ENCODE measurements at regions not wholly inside any gene's neighbourhood (a gene's known extent, or its start where the extent isn't known, plus 50 kb on each side); places are given as distances from the start of the nearest gene placed in this dataset.

DNA sequence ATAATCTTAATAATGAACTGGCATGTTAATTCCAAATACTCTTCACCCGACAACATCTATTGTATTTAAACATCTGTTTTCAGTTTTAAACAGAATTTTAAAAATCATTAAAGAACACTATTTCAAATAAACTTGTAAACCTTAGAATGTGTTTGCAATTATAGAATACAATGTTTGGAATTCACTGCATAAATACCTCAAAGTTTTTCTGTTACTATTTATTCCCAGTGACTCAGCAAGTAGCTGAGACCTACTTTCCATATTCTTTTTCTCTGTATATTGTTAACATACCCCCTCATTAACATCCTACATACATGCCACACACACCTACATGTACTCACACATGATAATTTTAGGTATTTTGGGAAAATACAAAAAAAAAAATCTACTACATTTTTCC, 1134.3 kb downstream of the SLITRK1 start:
- no peak overlapping the region for H3K4me2 ChIP-seq (ENCODE audit: low read depth, low read length)
- H3K9me1 ChIP-seq (ENCODE audit: insufficient read depth, low read length), result no peaks in the 10 kb centered on the region
- intact Hi-C loops (cut with micrococcal nuclease) (loop anchor here (10.0 kb wide), 1 partner anchor 467 kb away; no protein-coding TSS in a partner anchor), dilution Hi-C loops (cut with HindIII; ENCODE audit: low sequenced_read_pairs, unreplicated experiment) (no loop called here), in situ Hi-C loops (cut with MboI; ENCODE audit: low sequenced_read_pairs) (no loop called here)
- H4K91ac ChIP-seq (ENCODE audit: insufficient read depth, low read depth, low read length), result no peak overlapping the region
- H3K4ac ChIP-seq (ENCODE audit: low read depth, low read length), result no peak overlapping the region
- H2AFZ ChIP-seq (replicated peaks; ENCODE audit: low read length, poor library complexity), result no peak overlapping the region
- H3K36me3 ChIP-seq (ENCODE audit: control insufficient read depth, insufficient read depth, low read length), result no peaks in the 10 kb centered on the region
- ATAC-seq (ENCODE audit: low read depth) (peak; percentile 59), DNase-seq (peak; percentile 53)
- H3K23ac ChIP-seq (ENCODE audit: low read depth, low read length), result no peak overlapping the region
- H2BK15ac ChIP-seq (ENCODE audit: low read depth, low read length), result no peak overlapping the region
- H4K5ac ChIP-seq (ENCODE audit: low read depth, low read length), result no peak overlapping the region
- H4K8ac ChIP-seq (ENCODE audit: low read depth in 2 of 2, low read length in 2 of 2), result no peak overlapping the region; a peak in 1 of 4 replicates
- peak overlapping the region; percentile 71 for H2BK5ac ChIP-seq (ENCODE audit: low read depth, low read length, poor library complexity, severe bottlenecking)
- H2BK20ac ChIP-seq (ENCODE audit: low read depth, low read length), result no peak overlapping the region
- no peak overlapping the region for H3K14ac ChIP-seq (replicated peaks; ENCODE audit: low read depth, low read length)
- no peak overlapping the region; the same call in 1 of the 2 replicates for H2BK120ac ChIP-seq (ENCODE audit: low read depth, low read length)
- WGBS, 2 experiments (ENCODE audit: extremely low coverage in 2 of 2, insufficient read length in 1 of 2), result no CpG with 5 or more reads among the region's 1 CpG
- H3K4me3 ChIP-seq (ENCODE audit: insufficient read depth, low read depth, low read length), result no peak overlapping the region
- no peak overlapping the region for H3K56ac ChIP-seq (ENCODE audit: extremely low read depth, insufficient read depth, low read length)
- no peaks in the 10 kb centered on the region for H3K27me3 ChIP-seq (ENCODE audit: control insufficient read depth, insufficient read depth, low read length)
- H4K20me1 ChIP-seq (ENCODE audit: insufficient read depth, low read length), result no peaks in the 10 kb centered on the region
- TF ChIP-seq, protein P1, sequence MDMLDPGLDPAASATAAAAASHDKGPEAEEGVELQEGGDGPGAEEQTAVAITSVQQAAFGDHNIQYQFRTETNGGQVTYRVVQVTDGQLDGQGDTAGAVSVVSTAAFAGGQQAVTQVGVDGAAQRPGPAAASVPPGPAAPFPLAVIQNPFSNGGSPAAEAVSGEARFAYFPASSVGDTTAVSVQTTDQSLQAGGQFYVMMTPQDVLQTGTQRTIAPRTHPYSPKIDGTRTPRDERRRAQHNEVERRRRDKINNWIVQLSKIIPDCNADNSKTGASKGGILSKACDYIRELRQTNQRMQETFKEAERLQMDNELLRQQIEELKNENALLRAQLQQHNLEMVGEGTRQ (IDR thresholded peaks at IDR 0.05; ENCODE audit: low read depth, low read length), result no peak
- TF ChIP-seq MAZ (IDR thresholded peaks at IDR 0.05; ENCODE audit: borderline replicate concordance, low read depth, low read length) (no peak), CEBPB (IDR thresholded peaks at IDR 0.05; ENCODE audit: low read depth, low read length) (no peak), RCOR1 (IDR thresholded peaks at IDR 0.05; ENCODE audit: insufficient replicate concordance, low read length) (no peak), BHLHE40 (IDR thresholded peaks at IDR 0.05; ENCODE audit: low read depth, low read length) (no peak), RFX5 (IDR thresholded peaks at IDR 0.05; ENCODE audit: low read depth, low read length) (no peak), POLR2A (IDR thresholded peaks at IDR 0.05; ENCODE audit: low read depth, low read length) (no peak), NFE2L2 (IDR thresholded peaks at IDR 0.05; ENCODE audit: low read depth, low read length) (peak; percentile 76), MXI1 (IDR thresholded peaks at IDR 0.05; ENCODE audit: borderline replicate concordance, low read depth, low read length) (no peak), FOS (IDR thresholded peaks at IDR 0.05; ENCODE audit: low read depth, low read length) (no peak), MAFK (IDR thresholded peaks at IDR 0.05; ENCODE audit: low read depth, low read length) (0 out of 2 replicates have a peak, but pooled peaks have one; percentile 17), RAD21 (IDR thresholded peaks at IDR 0.05; ENCODE audit: low read length) (no peak)
- TF ChIP-seq, protein P2, sequence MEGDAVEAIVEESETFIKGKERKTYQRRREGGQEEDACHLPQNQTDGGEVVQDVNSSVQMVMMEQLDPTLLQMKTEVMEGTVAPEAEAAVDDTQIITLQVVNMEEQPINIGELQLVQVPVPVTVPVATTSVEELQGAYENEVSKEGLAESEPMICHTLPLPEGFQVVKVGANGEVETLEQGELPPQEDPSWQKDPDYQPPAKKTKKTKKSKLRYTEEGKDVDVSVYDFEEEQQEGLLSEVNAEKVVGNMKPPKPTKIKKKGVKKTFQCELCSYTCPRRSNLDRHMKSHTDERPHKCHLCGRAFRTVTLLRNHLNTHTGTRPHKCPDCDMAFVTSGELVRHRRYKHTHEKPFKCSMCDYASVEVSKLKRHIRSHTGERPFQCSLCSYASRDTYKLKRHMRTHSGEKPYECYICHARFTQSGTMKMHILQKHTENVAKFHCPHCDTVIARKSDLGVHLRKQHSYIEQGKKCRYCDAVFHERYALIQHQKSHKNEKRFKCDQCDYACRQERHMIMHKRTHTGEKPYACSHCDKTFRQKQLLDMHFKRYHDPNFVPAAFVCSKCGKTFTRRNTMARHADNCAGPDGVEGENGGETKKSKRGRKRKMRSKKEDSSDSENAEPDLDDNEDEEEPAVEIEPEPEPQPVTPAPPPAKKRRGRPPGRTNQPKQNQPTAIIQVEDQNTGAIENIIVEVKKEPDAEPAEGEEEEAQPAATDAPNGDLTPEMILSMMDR (conservative IDR thresholded peaks at IDR 0.05; ENCODE audit: low read depth, low read length), result no peak
- TF ChIP-seq, protein P3, sequence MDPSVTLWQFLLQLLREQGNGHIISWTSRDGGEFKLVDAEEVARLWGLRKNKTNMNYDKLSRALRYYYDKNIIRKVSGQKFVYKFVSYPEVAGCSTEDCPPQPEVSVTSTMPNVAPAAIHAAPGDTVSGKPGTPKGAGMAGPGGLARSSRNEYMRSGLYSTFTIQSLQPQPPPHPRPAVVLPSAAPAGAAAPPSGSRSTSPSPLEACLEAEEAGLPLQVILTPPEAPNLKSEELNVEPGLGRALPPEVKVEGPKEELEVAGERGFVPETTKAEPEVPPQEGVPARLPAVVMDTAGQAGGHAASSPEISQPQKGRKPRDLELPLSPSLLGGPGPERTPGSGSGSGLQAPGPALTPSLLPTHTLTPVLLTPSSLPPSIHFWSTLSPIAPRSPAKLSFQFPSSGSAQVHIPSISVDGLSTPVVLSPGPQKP (IDR thresholded peaks at IDR 0.05; ENCODE audit: borderline replicate concordance, low read depth, low read length), result no peak
- no TSS peak for BruUV-seq (replicated peaks)
- no peaks in the 10 kb centered on the region for H3K9me3 ChIP-seq (ENCODE audit: control insufficient read depth, insufficient read depth, low read length)
- no peak overlapping the region for H3K27ac ChIP-seq (ENCODE audit: insufficient read depth, low read length)
- H3K9ac ChIP-seq (ENCODE audit: low read depth, low read length), result no peak overlapping the region
- ChIA-PET POLR2A (ENCODE audit: unreplicated experiment) (no interaction called here), CTCF (no interaction called here)
- H2AK5ac ChIP-seq (ENCODE audit: low read depth, low read length), result no peak overlapping the region
- H2AK9ac ChIP-seq (replicated peaks; ENCODE audit: low read depth, low read length, poor library complexity), result no peak overlapping the region
- H3K18ac ChIP-seq (ENCODE audit: low read depth, low read length), result no peak overlapping the region
- no peaks in the 10 kb centered on the region for H3K79me1 ChIP-seq (ENCODE audit: low read depth in 1 of 2, low read length in 2 of 2)
- H3K4me1 ChIP-seq (ENCODE audit: control insufficient read depth, insufficient read depth, low read length), result peaks cover 6% of the 10 kb centered on the region; the same call in 1 of the 2 replicates

All from IMR-90 (cell line).